Occipital lobe (tissue), 1 donor: ENCODE measurements at regions not wholly inside any gene's neighbourhood (a gene's known extent, or its start where the extent isn't known, plus 50 kb on each side); places are given as distances from the start of the nearest gene placed in this dataset.

Experiments
- DNase-seq: peaks from one replicate; lab custom pipeline; 2025; lab: John Stamatoyannopoulos, UW

- no peak for DNase-seq
Measured at GRCh38 chr3:115325539-115325938, 178.5 kb upstream of the ZBTB20 start.

GRCh38 chr3:115330430-115330829, 183.3 kb upstream of the ZBTB20 start:
- DNase-seq = no peak

GRCh38 chr3:115332998-115333397, 185.9 kb upstream of the ZBTB20 start:
- DNase-seq = no peak

- DNase-seq = no peak
Measured at GRCh38 chr3:115336836-115337235, 189.7 kb upstream of the ZBTB20 start.

- no peak for DNase-seq
Measured at GRCh38 chr3:115340586-115340985, 193.5 kb upstream of the ZBTB20 start.

- no peak for DNase-seq
Measured at GRCh38 chr3:115341208-115341607, 194.1 kb upstream of the ZBTB20 start.

- DNase-seq = no peak
Measured at GRCh38 chr3:115347737-115348136, 200.6 kb upstream of the ZBTB20 start.

- no peak for DNase-seq
Measured at GRCh38 chr3:115348412-115348811, 201.3 kb upstream of the ZBTB20 start.

GRCh38 chr3:115348951-115349745, 202.1 kb upstream of the ZBTB20 start:
- no peak for DNase-seq

GRCh38 chr3:115350606-115351005, 203.5 kb upstream of the ZBTB20 start:
- DNase-seq = no peak

- DNase-seq = no peak
Measured at GRCh38 chr3:115351193-115351592, 204.1 kb upstream of the ZBTB20 start.

- no peak for DNase-seq
Measured at GRCh38 chr3:115354010-115354409, 206.9 kb upstream of the ZBTB20 start.

- DNase-seq = no peak
Measured at GRCh38 chr3:115357456-115357855, 210.4 kb upstream of the ZBTB20 start.

- no peak for DNase-seq
Measured at GRCh38 chr3:115359536-115359935, 212.4 kb upstream of the ZBTB20 start.

GRCh38 chr3:115361806-115362205, 214.7 kb upstream of the ZBTB20 start:
- no peak for DNase-seq

GRCh38 chr3:115363071-115363470, 216.0 kb upstream of the ZBTB20 start:
- DNase-seq = no peak

GRCh38 chr3:115369021-115369420, 221.9 kb upstream of the ZBTB20 start:
- DNase-seq = no peak

GRCh38 chr3:115375362-115375761, 228.3 kb upstream of the ZBTB20 start:
- DNase-seq = no peak

GRCh38 chr3:115380883-115381572, 233.9 kb upstream of the ZBTB20 start:
- DNase-seq = no peak

GRCh38 chr3:115381573-115381912, 234.5 kb upstream of the ZBTB20 start:
- peak; percentile 72 for DNase-seq

GRCh38 chr3:115381931-115382330, 234.8 kb upstream of the ZBTB20 start:
- DNase-seq = no peak

GRCh38 chr3:115384381-115384780, 237.3 kb upstream of the ZBTB20 start:
- no peak for DNase-seq
